ENCODE measurements at regions not wholly inside any gene's neighbourhood (a gene's known extent, or its start where the extent isn't known, plus 50 kb on each side); places are given as distances from the start of the nearest gene placed in this dataset.

DNA sequence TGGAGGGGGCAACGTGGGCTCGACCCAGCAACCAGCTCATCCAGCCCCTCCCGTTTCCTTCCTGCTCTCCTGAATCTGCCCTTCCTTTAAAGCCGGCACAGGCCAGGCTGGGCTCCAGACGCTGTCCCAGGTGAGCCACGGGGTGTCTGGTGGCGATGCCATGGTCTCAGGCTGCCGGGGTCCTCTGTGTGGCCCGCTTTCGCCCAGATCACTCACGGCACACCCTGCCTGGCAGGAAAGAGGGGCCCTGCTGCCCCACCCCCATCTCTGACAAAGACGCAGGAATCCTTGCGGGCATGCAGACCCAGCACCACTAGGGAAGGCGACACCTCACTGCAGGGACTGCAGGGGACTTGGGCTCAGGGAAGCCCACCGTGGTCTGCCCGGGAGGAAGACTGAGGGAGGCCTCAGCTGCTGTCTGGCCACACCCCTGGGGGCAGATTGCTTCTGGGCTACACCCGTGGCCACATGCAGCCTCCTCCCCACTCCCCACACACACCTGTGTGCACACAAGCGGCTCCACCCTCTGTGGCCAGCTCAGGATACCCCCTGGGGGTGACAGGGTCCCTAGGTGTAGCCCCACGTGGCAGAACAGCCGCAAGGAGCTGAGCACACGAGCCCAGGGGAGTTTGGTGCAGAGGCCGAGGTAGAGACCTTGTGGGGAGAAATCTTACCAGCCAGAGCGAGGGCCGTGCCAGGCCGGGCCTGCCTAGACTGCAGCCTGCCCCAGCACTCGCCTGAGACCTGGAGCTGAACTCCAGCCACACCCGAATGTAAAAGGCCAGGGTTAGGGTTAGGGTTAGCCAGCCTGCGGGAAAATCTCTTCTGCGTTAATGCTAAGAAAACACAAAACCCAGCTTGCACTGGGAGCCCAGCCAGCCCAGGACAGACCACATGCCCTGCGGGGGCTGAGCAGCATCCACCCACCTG, 104.6 kb downstream of the DLL1 start:
- POLR2A ChIA-PET = no interaction called here
- CTCF ChIA-PET = no interaction called here
- Histone ChIP-seq H2AFZ (ENCODE audit: low read depth) (no peak overlapping the region), H3K9me2 (no peaks in the 10 kb centered on the region), H3K4me1 (ENCODE audit: control insufficient read depth in 1 of 2, insufficient read depth in 2 of 2, low read depth in 1 of 2, low read length in 1 of 2) (no peaks in the 10 kb centered on the region; a peak in 1 of 4 replicates), H3K79me2 (ENCODE audit: insufficient read depth) (no peaks in the 10 kb centered on the region), H3K4me2 (no peak overlapping the region), H3K9me3 (no peaks in the 10 kb centered on the region), H3K4me3 (ENCODE audit: low read depth in 2 of 2, low read length in 1 of 2) (no peak overlapping the region), H3K27ac (ENCODE audit: low read depth in 2 of 2, low read length in 1 of 2) (no peak overlapping the region), H3K27me3 (ENCODE audit: insufficient read depth) (no peaks in the 10 kb centered on the region), H3K9ac (no peak overlapping the region), H4K20me1 (ENCODE audit: insufficient read depth) (no peaks in the 10 kb centered on the region), H3F3A (replicated peaks; ENCODE audit: insufficient read depth) (no peaks in the 10 kb centered on the region), H3K36me3 (replicated peaks in 1 of 2; ENCODE audit: control insufficient read depth in 1 of 2, insufficient read depth in 2 of 2, low read length in 1 of 2) (no peaks in the 10 kb centered on the region)
- WGBS (ENCODE audit: low lambda C conversion rate) = 50% methylated on average over 5 of the region's 30 CpGs
- TF ChIP-seq, protein P1, sequence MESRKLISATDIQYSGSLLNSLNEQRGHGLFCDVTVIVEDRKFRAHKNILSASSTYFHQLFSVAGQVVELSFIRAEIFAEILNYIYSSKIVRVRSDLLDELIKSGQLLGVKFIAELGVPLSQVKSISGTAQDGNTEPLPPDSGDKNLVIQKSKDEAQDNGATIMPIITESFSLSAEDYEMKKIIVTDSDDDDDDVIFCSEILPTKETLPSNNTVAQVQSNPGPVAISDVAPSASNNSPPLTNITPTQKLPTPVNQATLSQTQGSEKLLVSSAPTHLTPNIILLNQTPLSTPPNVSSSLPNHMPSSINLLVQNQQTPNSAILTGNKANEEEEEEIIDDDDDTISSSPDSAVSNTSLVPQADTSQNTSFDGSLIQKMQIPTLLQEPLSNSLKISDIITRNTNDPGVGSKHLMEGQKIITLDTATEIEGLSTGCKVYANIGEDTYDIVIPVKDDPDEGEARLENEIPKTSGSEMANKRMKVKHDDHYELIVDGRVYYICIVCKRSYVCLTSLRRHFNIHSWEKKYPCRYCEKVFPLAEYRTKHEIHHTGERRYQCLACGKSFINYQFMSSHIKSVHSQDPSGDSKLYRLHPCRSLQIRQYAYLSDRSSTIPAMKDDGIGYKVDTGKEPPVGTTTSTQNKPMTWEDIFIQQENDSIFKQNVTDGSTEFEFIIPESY (IDR thresholded peaks at IDR 0.05; ENCODE audit: borderline replicate concordance, low read depth) = no peak
- no peak for TF ChIP-seq FOSL2 (IDR thresholded peaks at IDR 0.05; ENCODE audit: borderline replicate concordance, low read depth)
- TF ChIP-seq MXI1 (IDR thresholded peaks at IDR 0.05; ENCODE audit: low read depth, low read length) = no peak
- no peak for TF ChIP-seq GATA2 (CRISPR knock-in tag; IDR thresholded peaks at IDR 0.05)
- TF ChIP-seq YY1 (IDR thresholded peaks at IDR 0.05; ENCODE audit: low read depth) = no peak
- TF ChIP-seq RFX5 (IDR thresholded peaks at IDR 0.05; ENCODE audit: low read length) = no peak
- TF ChIP-seq, protein P2, sequence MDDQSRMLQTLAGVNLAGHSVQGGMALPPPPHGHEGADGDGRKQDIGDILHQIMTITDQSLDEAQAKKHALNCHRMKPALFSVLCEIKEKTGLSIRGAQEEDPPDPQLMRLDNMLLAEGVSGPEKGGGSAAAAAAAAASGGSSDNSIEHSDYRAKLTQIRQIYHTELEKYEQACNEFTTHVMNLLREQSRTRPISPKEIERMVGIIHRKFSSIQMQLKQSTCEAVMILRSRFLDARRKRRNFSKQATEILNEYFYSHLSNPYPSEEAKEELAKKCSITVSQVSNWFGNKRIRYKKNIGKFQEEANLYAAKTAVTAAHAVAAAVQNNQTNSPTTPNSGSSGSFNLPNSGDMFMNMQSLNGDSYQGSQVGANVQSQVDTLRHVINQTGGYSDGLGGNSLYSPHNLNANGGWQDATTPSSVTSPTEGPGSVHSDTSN (IDR thresholded peaks at IDR 0.05) = no peak
- TF ChIP-seq SIN3A (IDR thresholded peaks at IDR 0.05; ENCODE audit: borderline replicate concordance, low read depth, low read length) = no peak
- no peak for TF ChIP-seq TAF1 (IDR thresholded peaks at IDR 0.05; ENCODE audit: borderline replicate concordance, low read depth, low read length)
- no peak for DNase-seq

DNA sequence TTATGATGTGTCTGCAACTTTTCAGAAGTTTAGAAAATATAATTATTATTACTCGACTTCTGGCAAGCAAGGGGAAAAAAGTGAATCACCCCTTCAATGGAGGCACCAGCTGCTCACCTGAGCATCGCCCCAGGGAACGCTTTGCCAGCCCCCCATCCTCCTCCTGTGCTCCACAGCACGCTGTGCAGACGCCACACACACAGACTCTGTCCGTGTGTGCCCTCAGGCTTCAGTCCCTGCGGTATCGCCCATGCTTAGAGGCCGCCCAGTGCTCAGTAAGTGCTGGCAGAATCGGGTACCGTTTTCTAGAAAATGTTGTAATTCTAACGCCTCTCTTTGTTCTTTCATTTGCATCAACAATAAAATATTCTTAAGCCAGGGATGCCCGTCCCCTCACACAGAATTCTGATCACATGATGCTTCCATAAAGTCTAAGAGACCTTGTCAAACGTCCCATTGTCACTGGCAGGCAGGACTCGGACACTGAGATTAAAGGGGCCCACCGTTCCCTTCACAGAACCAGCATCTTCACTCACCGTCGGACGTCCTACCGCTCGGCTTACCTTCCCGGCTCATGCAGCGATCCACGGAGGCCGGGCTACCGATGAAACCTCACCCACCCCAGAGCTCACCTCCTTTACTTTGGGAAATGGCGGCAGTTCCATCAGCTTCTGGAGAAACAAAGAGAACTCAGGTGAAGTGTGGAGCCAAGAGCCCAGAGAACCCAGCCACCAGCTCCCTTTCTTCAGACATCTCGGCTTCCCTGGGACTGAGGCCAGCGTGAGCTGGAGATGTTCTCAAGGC, 105.5 kb downstream of the DLL1 start:
- Histone ChIP-seq H3K9me2 (no peaks in the 10 kb centered on the region), H3K4me3 (ENCODE audit: low read depth in 2 of 2, low read length in 1 of 2) (no peak overlapping the region), H3K27ac (ENCODE audit: low read depth in 2 of 2, low read length in 1 of 2) (no peak overlapping the region), H4K20me1 (ENCODE audit: insufficient read depth) (no peaks in the 10 kb centered on the region), H3K79me2 (ENCODE audit: insufficient read depth) (no peaks in the 10 kb centered on the region), H3K9ac (no peak overlapping the region), H3K9me3 (no peaks in the 10 kb centered on the region), H3K4me2 (no peak overlapping the region), H2AFZ (ENCODE audit: low read depth) (no peak overlapping the region), H3K36me3 (replicated peaks in 1 of 2; ENCODE audit: control insufficient read depth in 1 of 2, insufficient read depth in 2 of 2, low read length in 1 of 2) (no peaks in the 10 kb centered on the region), H3K4me1 (ENCODE audit: control insufficient read depth in 1 of 2, insufficient read depth in 2 of 2, low read depth in 1 of 2, low read length in 1 of 2) (no peaks in the 10 kb centered on the region; a peak in 1 of 4 replicates), H3F3A (replicated peaks; ENCODE audit: insufficient read depth) (no peaks in the 10 kb centered on the region), H3K27me3 (ENCODE audit: insufficient read depth) (no peaks in the 10 kb centered on the region)
- DNase-seq = no peak
- WGBS (ENCODE audit: low lambda C conversion rate) = 67% methylated on average over 29 of the region's 29 CpGs
- ChIA-PET CTCF (no interaction called here), POLR2A (no interaction called here)
- TF ChIP-seq, protein P2 (IDR thresholded peaks at IDR 0.05) = no peak
- no peak for TF ChIP-seq REST (IDR thresholded peaks at IDR 0.05; ENCODE audit: low read depth, low read length)
- TF ChIP-seq CHD2 (IDR thresholded peaks at IDR 0.05; ENCODE audit: low read length, partially characterized antibody) = no peak
- TF ChIP-seq EZH2phosphoT487 (IDR thresholded peaks at IDR 0.05; ENCODE audit: borderline replicate concordance, low read depth) = no peak
- TF ChIP-seq RFX5 (IDR thresholded peaks at IDR 0.05; ENCODE audit: low read length) = no peak
- TF ChIP-seq, protein P3, sequence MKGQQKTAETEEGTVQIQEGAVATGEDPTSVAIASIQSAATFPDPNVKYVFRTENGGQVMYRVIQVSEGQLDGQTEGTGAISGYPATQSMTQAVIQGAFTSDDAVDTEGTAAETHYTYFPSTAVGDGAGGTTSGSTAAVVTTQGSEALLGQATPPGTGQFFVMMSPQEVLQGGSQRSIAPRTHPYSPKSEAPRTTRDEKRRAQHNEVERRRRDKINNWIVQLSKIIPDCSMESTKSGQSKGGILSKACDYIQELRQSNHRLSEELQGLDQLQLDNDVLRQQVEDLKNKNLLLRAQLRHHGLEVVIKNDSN (IDR thresholded peaks at IDR 0.05; ENCODE audit: borderline replicate concordance, low read depth) = no peak
- TF ChIP-seq JUND (IDR thresholded peaks at IDR 0.05) = no peak
- TF ChIP-seq TEAD4 (IDR thresholded peaks at IDR 0.05; ENCODE audit: borderline replicate concordance, insufficient read depth) = no peak

Data from SK-N-SH (cell line).